Panc1 (cell line): ENCODE measurements at regions not wholly inside any gene's neighbourhood (a gene's known extent, or its start where the extent isn't known, plus 50 kb on each side); places are given as distances from the start of the nearest gene placed in this dataset.

ENCODE experiments used
- POLR2AphosphoS5 ChIP-seq: IDR thresholded peaks from 2 replicates; pipeline ENCODE4 v1.6.1; 2012; ENCODE audit warnings: mild to moderate bottlenecking, low read depth, low read length, moderate library complexity
- TF ChIP-seq, protein P1 (sequence below): fragments of 450-650 bp; IDR thresholded peaks from 2 replicates; pipeline ENCODE4 v1.5.1; 2017; ENCODE audit warnings: mild to moderate bottlenecking

DNA sequence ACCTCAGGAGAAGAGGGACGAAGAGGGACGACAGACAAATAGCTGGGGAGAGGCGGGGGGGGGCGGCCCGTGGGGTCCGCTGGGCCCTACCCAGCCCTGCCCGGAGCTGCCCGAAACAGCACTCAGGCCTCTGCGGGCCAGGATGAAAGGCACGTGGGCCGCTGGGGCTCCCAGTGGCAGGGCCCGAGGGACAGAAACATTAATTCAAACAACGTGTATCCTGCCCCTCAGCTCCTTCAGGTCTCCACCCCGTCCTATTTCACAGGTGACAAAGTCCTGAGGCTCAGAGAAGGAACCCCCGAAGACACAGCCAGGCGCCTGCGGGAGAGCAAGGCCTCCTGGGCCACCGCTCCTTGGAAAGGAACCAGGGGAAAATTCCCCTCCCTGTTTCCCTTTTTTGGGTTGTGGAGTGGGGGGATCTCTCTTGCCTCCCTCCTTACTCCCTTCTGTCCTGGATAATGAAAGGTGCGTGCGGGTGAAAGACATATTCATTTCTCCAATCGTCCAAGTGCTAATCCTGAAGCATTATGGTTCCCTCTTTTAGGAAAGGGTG, 93.3 kb downstream of the RNASET2 start:
- no peak for TF ChIP-seq POLR2AphosphoS5
- TF ChIP-seq, protein P1, sequence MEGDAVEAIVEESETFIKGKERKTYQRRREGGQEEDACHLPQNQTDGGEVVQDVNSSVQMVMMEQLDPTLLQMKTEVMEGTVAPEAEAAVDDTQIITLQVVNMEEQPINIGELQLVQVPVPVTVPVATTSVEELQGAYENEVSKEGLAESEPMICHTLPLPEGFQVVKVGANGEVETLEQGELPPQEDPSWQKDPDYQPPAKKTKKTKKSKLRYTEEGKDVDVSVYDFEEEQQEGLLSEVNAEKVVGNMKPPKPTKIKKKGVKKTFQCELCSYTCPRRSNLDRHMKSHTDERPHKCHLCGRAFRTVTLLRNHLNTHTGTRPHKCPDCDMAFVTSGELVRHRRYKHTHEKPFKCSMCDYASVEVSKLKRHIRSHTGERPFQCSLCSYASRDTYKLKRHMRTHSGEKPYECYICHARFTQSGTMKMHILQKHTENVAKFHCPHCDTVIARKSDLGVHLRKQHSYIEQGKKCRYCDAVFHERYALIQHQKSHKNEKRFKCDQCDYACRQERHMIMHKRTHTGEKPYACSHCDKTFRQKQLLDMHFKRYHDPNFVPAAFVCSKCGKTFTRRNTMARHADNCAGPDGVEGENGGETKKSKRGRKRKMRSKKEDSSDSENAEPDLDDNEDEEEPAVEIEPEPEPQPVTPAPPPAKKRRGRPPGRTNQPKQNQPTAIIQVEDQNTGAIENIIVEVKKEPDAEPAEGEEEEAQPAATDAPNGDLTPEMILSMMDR = no peak
